Right ventricle myocardium superior (tissue), 1 donor: ENCODE measurements at regions not wholly inside any gene's neighbourhood (a gene's known extent, or its start where the extent isn't known, plus 50 kb on each side); places are given as distances from the start of the nearest gene placed in this dataset.

ENCODE experiments used
- ATAC-seq: fragments of 200-7000 bp; cut with Tn5 transposase; one replicate; pipeline ENCODE4 v1.9.1; 2020; ENCODE audit warnings: mild to moderate bottlenecking; ENCODE audit not compliant: poor library complexity
- DNase-seq: peaks from one replicate; pipeline ENCODE4 v3.0.0-alpha.2; 2020
- intact Hi-C: fragments of 100-400 bp; cut with DNase I; formaldehyde crosslinking; loops from one replicate; pipeline ENCODE4 v1.11.2; 2022
- donor health status: DM: no; HTN: yes; CAD: no; lungs with severe emphysema.

DNA sequence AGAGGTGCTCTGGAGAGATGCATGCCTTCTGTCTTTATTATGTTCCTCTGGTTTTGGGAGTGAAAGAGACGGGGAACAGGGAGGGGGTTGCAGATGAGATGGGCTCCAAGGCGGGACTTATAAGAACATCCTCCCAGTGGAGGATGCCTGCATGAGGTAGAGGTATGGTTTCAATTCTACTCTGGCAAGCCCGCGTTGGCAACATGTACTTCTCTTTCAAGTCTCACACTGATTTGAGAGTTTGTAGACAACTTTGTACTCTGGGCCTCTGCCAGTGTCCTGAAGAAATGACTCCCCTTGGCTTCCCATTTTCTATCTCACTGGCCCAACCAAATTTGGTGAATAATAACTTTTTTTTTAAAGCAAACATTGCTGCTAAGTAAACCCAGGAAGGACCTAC lies 121.3 kb downstream of the C12orf75 start:
- DNase-seq (no peak), ATAC-seq (no peak)
- intact Hi-C loops = no loop called here

GRCh38 chr12:105453316-105453715 lies 122.8 kb downstream of the C12orf75 start:
- intact Hi-C loops = no loop called here
- DNase-seq (no peak), ATAC-seq (no peak)

- intact Hi-C loops = no loop called here
- ATAC-seq (no peak), DNase-seq (no peak)
These were observed 124.2 kb downstream of the C12orf75 start for GRCh38 chr12:105454688-105455087.

DNA sequence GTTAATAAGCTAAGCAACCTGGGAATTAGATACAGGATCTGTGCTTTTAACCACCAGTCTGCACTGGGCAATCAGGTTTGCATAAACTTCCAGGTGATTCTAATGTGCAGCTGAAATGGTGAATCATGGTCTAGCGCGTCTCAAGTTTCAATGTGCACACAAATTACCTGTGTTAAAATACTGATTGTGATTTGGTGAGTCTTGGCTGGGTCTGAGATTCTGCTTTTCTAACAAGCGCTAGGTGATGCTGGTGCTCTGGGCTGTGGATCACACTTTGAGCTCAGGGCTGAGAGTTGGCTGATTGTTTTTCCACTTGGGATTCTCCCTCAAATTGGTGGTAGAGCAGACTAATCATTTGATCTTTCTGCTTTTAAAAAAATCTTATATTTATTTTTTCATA lies 124.8 kb downstream of the C12orf75 start:
- intact Hi-C loops = no loop called here

GRCh38 chr12:105457026-105457425 lies 126.5 kb downstream of the C12orf75 start:
- DNase-seq = no peak
- peak; percentile 77 for ATAC-seq
- intact Hi-C loops = no loop called here

More for the DNA sequence above, 124.8 kb downstream of the C12orf75 start:
- ATAC-seq (peak; percentile 55), DNase-seq (no peak)

DNA sequence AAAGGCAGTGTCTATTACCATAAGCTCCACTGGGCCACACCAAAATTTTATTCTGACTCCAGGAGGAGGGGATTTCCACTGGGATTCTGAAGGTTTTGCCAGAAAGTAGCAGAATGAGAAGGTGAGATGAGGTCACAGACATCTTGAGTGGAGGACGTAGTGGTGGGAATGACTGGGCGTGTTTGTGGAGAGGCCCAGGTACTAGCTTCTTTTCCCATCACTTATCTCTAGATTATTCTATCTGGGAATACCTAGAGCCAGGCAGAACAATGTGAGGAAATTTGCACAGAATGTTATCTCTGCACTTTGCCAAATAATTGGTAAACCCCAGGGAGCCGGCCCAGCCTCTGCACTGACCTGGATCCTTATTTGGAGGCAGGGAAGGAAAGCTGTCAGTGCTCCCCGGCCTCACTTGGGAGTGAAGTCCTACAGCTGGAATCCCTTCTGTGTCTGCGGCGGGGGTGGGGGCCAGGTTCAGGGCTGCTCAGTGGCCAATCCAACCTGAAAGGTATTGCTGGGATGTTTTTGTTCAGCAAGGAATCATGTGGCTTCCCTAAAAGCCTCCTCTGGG lies 129.4 kb downstream of the C12orf75 start:
- ATAC-seq (no peak), DNase-seq (no peak)
- intact Hi-C loops = no loop called here

DNA sequence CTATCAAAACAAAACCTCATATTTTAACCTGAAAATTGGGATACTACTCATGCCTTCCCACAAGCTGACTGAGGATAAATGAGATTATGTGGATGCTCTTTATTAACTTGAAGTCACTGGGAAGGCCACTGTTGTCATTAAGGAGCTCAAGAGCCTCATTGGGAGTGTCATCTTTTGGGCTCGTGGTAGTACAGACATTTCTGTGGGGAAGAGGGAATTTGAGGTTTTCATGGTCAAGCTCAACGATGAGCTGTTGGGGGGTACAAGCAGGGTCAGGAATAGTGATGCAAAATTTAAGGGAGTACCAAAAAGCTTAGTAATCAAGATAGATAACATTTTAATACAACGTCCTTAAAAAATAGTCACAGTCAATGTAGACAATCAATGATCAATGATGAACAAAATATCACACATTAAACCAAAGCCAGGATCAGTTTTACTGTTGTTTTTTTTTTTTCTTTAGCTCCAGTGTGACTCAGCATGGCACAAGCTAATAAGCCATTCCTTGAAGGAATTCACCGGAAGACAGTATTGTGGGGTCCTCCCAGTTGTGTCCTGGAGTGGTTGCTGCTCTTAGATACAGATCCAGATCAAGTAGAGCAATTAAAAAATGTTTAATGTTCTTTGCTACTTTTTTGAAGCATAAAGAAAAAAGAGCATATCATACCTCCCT lies 130.9 kb downstream of the C12orf75 start:
- DNase-seq = no peak

GRCh38 chr12:105461944-105462762 lies 131.7 kb downstream of the C12orf75 start:
- DNase-seq = no peak
- intact Hi-C loops = no loop called here
- ATAC-seq = no peak

More for the DNA sequence above, 130.9 kb downstream of the C12orf75 start:
- intact Hi-C loops = no loop called here
- no peak for ATAC-seq

GRCh38 chr12:105462831-105463230 lies 132.3 kb downstream of the C12orf75 start:
- intact Hi-C loops = no loop called here
- DNase-seq (no peak), ATAC-seq (no peak)

DNA sequence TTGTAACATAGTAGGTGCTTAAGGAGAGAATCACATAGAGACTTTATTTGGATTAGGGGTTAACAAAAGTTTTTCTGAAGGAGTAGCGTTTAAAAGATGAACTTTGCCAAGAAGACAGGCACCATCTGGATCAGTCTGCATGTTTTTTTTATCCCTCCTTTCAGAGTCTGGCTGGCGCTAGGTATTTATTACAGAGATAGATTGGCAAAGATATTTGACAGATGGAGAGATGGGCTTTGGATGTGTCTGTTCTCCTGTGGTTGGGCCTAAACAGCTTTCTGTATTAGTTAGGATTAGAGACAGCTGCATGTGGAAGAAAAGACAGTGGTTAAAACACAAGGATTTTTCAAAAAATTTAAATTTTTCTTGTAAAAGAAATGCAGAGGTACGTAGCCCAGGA lies 133.9 kb downstream of the C12orf75 start:
- intact Hi-C loops = no loop called here
- ATAC-seq (no peak), DNase-seq (no peak)

GRCh38 chr12:105466231-105466900 lies 135.9 kb downstream of the C12orf75 start:
- ATAC-seq = no peak
- no peak for DNase-seq
- intact Hi-C loops = no loop called here

DNA sequence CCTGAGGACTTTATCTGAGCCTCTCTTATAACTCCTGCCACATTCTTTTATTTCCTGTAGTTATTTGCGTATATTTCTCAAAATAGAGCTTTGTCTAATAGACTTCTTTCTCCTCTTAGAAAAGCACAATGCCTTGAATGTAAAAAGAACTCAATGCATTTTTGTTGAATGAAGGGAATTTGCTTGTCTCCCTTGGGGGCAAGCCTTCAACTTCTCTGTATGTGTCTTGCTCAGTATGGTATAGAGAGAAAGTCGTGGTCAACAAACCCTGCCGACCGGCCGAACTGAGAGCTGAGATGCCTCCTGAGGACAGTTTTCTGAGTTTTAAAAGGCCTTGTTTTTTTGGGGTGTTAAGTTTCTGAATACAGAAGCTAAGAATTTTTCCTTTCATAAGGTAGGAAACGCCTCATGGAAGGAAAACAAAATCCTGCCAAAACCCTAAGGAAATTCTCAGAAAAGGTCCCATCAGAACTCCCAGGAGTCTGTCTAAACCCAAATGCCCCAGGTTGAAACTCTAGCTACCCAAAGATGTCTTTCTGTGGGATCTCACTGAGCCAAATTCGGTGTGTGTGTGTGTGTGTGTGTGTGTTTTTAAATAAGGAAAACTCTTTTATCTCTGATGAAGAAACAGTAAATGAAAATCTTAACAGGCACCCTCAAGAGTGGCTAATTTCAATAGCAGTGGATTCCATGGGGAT lies 136.6 kb downstream of the C12orf75 start:
- no peak for DNase-seq
- no peak for ATAC-seq
- intact Hi-C loops = no loop called here

- DNase-seq (no peak), ATAC-seq (peak; percentile 29)
- intact Hi-C loops = no loop called here
These were observed 137.3 kb downstream of the C12orf75 start for GRCh38 chr12:105467710-105468366.

DNA sequence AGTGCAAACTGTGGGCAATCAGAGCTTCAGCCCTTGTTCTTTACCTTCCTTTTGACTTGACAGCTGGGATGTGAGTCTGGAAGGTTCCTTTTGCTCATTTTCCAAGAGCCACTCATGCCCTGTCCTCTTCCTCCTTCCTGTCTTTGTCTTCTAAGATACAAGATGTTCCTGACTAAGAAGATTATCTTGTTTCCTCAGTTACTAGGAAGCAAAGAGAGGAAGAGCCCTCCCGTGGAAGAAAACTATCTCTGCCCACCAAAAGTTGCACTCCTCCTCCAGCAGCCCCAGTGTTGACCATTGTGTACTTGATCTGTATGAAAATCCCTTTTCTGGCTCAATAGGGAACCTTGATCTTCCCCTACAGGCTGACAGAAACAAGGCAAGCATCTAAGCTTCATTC lies 138.0 kb downstream of the C12orf75 start:
- intact Hi-C loops = no loop called here
- no peak for DNase-seq
- ATAC-seq = peak; percentile 12

DNA sequence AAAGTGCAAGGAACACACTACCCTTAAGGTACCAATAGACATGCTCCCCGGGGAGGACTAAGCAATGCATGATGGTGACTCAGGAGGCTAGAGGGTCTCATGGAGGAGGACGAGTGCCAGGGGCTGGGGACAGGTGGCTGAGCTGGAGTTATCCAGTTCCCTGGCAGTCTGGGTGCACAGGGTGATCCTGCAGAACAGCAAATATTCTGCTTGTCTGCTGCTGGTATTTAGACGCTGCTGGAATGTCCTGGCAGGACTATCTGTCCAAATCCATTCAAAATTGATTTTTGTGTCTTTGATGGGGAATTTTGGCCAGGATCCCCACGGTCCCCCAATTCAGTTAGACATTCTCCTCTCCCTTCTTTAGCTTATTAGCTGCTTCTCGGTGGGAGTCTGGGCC lies 138.7 kb downstream of the C12orf75 start:
- intact Hi-C loops = no loop called here

GRCh38 chr12:105469701-105470100 lies 139.2 kb downstream of the C12orf75 start:
- DNase-seq (no peak), ATAC-seq (no peak)
- intact Hi-C loops = no loop called here

More for the DNA sequence above, 138.7 kb downstream of the C12orf75 start:
- ATAC-seq (no peak), DNase-seq (no peak)

- intact Hi-C loops = no loop called here
- no peak for ATAC-seq
- no peak for DNase-seq
These were observed 139.6 kb downstream of the C12orf75 start for GRCh38 chr12:105470102-105470501.

GRCh38 chr12:105470601-105471000 lies 140.1 kb downstream of the C12orf75 start:
- ATAC-seq (no peak), DNase-seq (no peak)
- intact Hi-C loops = no loop called here
